ACC112 (cell line): ENCODE measurements at regions not wholly inside any gene's neighbourhood (a gene's known extent, or its start where the extent isn't known, plus 50 kb on each side); places are given as distances from the start of the nearest gene placed in this dataset.

Experiments used
- H2AFZ ChIP-seq: fragments of 200-600 bp; sonication (generic); one replicate; pipeline ENCODE4 v1.6.0; 2017; ENCODE audit warnings: antibody characterized with exemption, low read length; ENCODE audit not compliant: unreplicated experiment
- H3K27ac ChIP-seq: fragments of 200-600 bp; sonication (generic); 2 replicates; pipeline ENCODE4 v1.5.1; 2014; ENCODE audit warnings: low read depth, mild to moderate bottlenecking, antibody characterized with exemption, low read length, moderate library complexity
- H3K27me3 ChIP-seq: fragments of 200-600 bp; sonication (generic); 2 replicates; pipeline ENCODE4 v1.6.1; 2014; ENCODE audit warnings: mild to moderate bottlenecking, antibody characterized with exemption, low read length, moderate library complexity, mixed read lengths; ENCODE audit not compliant: insufficient read depth
- H3K36me3 ChIP-seq: fragments of 200-600 bp; sonication (generic); 2 replicates; pipeline ENCODE4 v1.6.1; 2016; ENCODE audit warnings: mild to moderate bottlenecking, antibody characterized with exemption, low read length, moderate library complexity, mixed read lengths; ENCODE audit not compliant: insufficient read depth
- H3K4me1 ChIP-seq: fragments of 200-600 bp; sonication (generic); one replicate; pipeline ENCODE4 v1.6.1; 2016; ENCODE audit warnings: low read length, mixed read lengths; ENCODE audit not compliant: insufficient read depth, unreplicated experiment, control insufficient read depth
- H3K4me3 ChIP-seq: fragments of 200-600 bp; sonication (generic); 2 replicates; pipeline ENCODE4 v1.5.1; 2014; ENCODE audit warnings: mild to moderate bottlenecking, low read depth, low read length
- H3K79me2 ChIP-seq: fragments of 200-600 bp; sonication (generic); one replicate; pipeline ENCODE4 v1.6.0; 2016; ENCODE audit warnings: low read length; ENCODE audit not compliant: control insufficient read depth, unreplicated experiment, insufficient read depth

DNA sequence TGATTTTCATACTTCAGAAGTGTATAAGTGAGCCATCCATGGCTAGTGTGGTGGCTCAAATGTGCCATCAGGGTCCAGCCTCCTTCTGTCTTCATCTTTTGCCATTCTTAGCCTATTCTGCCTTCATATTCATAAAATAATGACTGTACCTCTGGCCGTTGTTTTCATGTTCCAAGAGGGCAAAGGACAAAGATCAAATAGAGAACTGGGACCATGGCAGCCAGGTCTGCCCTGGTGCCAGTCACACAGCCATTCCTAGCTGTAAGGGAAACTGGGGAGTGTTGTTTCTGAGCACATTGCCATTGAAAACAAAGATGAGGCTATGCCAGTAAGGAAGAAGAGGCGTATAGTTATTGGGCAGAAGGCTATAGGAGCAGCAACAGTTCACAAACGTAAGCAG, 518.6 kb downstream of the TFAP2B start:
- Histone ChIP-seq H3K27ac (no peak overlapping the region), H3K27me3 (no peaks in the 10 kb centered on the region), H3K4me3 (no peak overlapping the region), H3K36me3 (no peaks in the 10 kb centered on the region), H3K4me1 (no peaks in the 10 kb centered on the region), H3K79me2 (no peaks in the 10 kb centered on the region), H2AFZ (no peak overlapping the region)

DNA sequence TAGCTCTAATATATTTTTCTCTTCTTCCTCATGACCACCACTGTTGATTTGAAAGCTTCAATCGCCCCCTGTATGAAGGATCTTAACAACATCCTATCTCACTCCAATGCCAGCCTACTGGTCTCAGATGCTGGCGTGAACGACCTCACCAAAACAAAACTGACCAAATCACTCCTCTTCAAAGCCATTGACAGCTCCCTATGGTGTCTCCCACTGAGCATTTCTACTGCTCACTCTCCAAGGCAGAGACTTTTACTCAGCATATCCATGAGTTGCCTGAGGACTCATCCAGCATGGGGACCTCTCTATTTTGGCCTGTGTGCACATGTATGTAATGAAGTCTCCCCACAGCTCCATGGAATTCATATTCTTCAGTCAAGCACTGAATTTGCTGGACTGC, 520.4 kb downstream of the TFAP2B start:
- Histone ChIP-seq H3K27me3 (no peaks in the 10 kb centered on the region), H2AFZ (no peak overlapping the region), H3K36me3 (no peaks in the 10 kb centered on the region), H3K4me3 (no peak overlapping the region), H3K27ac (no peak overlapping the region), H3K4me1 (no peaks in the 10 kb centered on the region), H3K79me2 (no peaks in the 10 kb centered on the region)

DNA sequence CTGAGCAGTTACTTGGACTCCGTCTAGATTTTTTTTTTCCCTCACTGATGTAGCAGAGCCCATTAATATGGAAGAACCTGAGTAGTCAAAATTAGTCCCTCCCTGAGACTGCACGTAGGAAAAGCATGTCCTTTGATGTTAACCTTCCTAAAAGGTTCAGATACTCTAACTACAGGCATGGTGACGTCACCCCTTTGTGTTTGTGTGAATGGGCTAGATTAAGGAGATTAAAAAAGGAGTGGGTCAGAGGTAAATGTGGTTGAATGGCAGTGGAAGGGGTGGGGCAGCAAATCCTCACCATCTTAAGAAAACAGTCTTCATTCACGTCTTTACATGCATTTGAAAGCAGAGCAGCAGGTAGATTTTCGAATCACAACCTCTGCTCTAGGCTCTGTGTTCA, 521.1 kb downstream of the TFAP2B start:
- Histone ChIP-seq H3K36me3 (no peaks in the 10 kb centered on the region), H3K27ac (no peak overlapping the region), H3K4me3 (no peak overlapping the region), H3K27me3 (no peaks in the 10 kb centered on the region), H3K4me1 (no peaks in the 10 kb centered on the region), H3K79me2 (no peaks in the 10 kb centered on the region), H2AFZ (no peak overlapping the region)

DNA sequence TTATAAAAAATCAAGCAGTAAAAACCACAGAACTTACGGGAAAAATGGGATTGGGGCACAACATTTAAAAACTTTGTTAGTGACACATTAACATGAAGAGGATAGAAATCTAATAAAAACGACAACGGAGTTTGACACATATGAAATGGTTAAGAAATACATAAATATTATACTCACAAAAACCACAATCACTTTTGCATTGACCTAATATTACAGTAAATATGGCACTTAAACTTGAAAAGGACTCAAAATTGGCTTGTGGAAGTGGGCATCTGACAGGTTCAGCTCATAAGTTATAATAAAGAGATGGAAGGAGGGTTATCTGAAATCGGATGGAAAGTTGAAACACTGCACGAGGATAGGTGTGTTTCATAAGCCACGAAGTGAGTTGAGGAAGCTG, 523.7 kb downstream of the TFAP2B start:
- Histone ChIP-seq H3K4me1 (no peaks in the 10 kb centered on the region), H3K79me2 (no peaks in the 10 kb centered on the region), H3K27me3 (no peaks in the 10 kb centered on the region), H3K27ac (no peak overlapping the region), H2AFZ (no peak overlapping the region), H3K4me3 (no peak overlapping the region), H3K36me3 (no peaks in the 10 kb centered on the region)

DNA sequence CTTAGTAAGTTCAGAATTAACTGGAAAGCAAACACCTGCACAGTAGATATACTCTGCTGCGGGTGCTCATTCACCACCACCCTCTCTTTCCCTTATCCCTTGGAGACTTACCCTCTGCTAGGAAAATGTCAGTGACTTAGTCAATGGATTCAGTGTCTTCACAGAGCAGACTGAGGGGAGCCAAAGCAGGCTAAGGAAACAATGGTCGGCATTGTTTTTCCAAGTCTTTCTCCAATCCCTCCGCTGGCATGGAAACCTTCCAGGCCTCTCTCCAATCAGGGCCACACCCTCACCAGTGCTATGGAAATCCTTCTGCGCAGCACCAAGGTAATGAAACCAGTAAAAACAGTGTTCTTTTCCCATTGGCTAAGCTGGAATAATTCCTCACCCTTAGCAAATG, 531.2 kb downstream of the TFAP2B start:
- H2AFZ ChIP-seq = no peak overlapping the region
- no peak overlapping the region for H3K27ac ChIP-seq

DNA sequence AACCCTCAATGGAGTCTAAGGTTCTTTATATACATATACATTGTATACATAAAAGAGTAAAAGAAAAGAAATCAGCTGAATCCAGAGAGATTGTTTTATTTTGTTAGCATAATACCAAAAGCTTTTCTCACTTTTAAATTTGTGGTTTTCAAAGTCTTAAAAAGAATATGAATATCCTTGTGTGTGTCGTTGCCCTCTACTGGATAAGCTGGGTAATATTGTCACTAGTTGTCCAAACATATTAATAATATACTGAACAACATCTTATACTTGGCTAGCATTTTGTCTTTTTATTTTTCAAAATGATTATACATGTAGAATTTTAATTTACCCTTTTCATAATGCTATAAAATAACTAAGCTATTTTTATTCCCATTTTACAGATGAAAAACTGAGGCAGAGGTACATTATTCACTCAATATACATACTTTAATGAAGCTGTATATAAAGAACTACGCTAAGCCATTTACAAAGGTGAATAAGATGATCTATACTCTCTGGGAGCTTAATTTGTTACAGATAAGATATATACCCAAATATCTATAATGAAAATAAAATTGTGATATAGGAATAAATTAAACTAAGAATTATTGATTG, 531.7 kb downstream of the TFAP2B start:
- H3K79me2 ChIP-seq = no peaks in the 10 kb centered on the region
- no peaks in the 10 kb centered on the region for H3K4me1 ChIP-seq
- H3K4me3 ChIP-seq = no peak overlapping the region
- no peak overlapping the region for H2AFZ ChIP-seq
- H3K36me3 ChIP-seq = no peaks in the 10 kb centered on the region
- no peaks in the 10 kb centered on the region for H3K27me3 ChIP-seq
- H3K27ac ChIP-seq = no peak overlapping the region

More for the DNA sequence above, 531.2 kb downstream of the TFAP2B start:
- no peaks in the 10 kb centered on the region for H3K27me3 ChIP-seq
- no peaks in the 10 kb centered on the region for H3K4me1 ChIP-seq
- H3K79me2 ChIP-seq = no peaks in the 10 kb centered on the region
- H3K4me3 ChIP-seq = no peak overlapping the region
- no peaks in the 10 kb centered on the region for H3K36me3 ChIP-seq

DNA sequence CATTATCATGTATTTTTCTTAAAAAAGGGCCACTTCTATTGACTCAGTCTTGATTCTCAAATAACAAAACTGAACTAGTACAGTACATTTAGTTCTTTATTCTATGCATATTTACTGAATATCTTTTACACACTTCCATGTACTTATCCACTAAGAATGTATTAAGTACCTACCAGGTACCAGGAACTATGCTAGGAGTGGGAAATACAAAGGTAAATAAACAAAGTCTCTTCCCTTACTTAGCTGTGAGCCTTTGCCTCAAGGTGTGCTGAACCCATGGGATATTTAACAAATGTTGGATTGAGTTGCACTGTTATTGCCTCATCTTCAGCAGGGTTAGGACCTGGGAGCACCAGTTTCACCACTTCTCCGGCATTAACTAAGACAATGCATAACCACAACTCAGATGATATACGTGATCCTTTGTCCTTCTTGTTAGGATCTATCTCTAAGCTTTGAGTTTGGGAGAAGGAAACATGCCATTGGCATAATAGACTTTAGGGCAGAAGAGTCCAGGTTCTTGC, 533.9 kb downstream of the TFAP2B start:
- H3K4me1 ChIP-seq = no peaks in the 10 kb centered on the region
- H2AFZ ChIP-seq = no peak overlapping the region
- H3K79me2 ChIP-seq = no peaks in the 10 kb centered on the region
- no peak overlapping the region for H3K27ac ChIP-seq
- H3K4me3 ChIP-seq = no peak overlapping the region
- no peaks in the 10 kb centered on the region for H3K27me3 ChIP-seq
- H3K36me3 ChIP-seq = no peaks in the 10 kb centered on the region

DNA sequence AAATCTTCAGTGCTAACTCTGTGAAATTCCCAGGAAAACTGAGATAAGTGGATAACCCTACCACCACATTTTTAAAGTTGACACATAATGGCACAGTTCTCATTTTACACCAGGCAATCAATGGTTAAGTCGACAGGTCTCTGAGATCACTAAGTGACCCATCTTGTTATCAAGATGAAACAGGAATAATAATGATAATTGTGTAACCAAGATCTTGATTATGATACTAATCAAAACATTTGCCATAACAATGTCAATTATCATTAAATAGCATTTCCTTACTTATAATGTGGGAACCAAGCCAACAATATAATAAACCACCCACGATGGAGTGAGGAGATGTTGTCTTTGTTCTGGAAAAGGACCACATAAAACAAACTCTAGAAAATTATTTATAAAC, 541.6 kb downstream of the TFAP2B start:
- Histone ChIP-seq H3K27ac (no peak overlapping the region), H3K36me3 (no peaks in the 10 kb centered on the region), H3K79me2 (no peaks in the 10 kb centered on the region), H2AFZ (no peak overlapping the region), H3K4me3 (no peak overlapping the region), H3K4me1 (no peaks in the 10 kb centered on the region), H3K27me3 (no peaks in the 10 kb centered on the region)

DNA sequence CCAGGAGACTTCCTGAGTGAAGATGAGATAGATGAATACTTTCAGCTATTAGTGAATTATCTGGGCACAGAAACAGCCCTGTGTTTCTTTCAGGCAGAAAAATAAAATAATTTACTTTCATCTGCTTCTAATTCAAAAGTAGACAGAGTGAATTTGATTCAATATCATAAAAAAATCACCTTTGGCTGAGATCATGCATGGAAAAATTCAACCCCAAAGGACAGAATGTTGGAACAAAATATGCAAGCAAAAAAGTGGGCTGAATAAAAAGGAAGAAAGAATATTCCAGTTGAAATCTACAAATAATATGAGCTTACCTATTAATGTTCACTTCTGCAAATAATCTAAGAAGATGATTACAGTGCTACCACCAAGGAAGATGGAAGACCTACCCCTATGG, 546.9 kb downstream of the TFAP2B start:
- Histone ChIP-seq H3K4me3 (no peak overlapping the region), H3K79me2 (no peaks in the 10 kb centered on the region), H3K27me3 (no peaks in the 10 kb centered on the region), H2AFZ (no peak overlapping the region), H3K36me3 (no peaks in the 10 kb centered on the region), H3K27ac (no peak overlapping the region), H3K4me1 (no peaks in the 10 kb centered on the region)

DNA sequence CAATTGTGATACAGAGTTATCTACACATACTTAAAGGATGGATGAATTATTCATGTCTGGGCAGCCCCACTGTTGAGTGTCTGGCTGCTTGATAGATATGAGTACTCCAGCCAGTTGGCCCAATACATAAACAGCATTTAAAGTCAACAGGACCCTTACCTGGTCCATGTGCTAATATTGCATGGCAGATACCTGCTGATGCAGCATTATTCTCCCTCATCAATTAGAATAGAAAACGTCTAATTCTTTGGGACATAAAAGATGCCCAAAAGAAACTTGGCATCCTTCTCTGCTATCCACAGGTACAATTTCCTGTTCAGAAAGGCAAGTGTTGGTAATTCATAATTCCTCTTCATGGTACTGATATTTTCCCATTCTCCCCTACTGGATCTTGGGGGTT, 550.8 kb downstream of the TFAP2B start:
- Histone ChIP-seq H3K36me3 (no peaks in the 10 kb centered on the region), H3K4me1 (no peaks in the 10 kb centered on the region), H3K4me3 (no peak overlapping the region), H3K27ac (no peak overlapping the region), H2AFZ (no peak overlapping the region), H3K27me3 (no peaks in the 10 kb centered on the region), H3K79me2 (no peaks in the 10 kb centered on the region)

DNA sequence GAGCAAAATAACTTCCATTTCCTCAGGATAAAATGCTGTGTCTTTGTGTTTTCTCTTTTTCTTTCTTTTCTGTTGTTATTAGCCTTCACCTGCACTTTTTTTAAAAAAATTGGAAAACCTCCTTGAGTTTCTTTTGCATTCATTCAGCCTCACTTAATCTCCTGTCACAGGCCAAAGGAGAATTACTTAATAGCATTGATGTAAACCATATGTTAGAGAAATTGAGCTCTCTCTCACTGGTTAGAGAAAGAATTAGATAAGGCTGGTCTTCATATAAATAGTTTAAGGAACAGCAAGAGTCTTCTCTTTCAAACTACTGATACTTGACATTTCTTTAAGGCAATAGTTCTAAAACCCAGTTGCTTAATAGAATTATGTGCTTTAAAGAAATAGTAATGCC, 564.2 kb downstream of the TFAP2B start:
- Histone ChIP-seq H2AFZ (no peak overlapping the region), H3K4me1 (no peaks in the 10 kb centered on the region), H3K79me2 (no peaks in the 10 kb centered on the region), H3K27me3 (no peaks in the 10 kb centered on the region), H3K36me3 (no peaks in the 10 kb centered on the region), H3K4me3 (no peak overlapping the region), H3K27ac (no peak overlapping the region)
